Heart left ventricle (tissue), 16 donors: ENCODE measurements at regions not wholly inside any gene's neighbourhood (a gene's known extent, or its start where the extent isn't known, plus 50 kb on each side); places are given as distances from the start of the nearest gene placed in this dataset.

Experiments used
- ATAC-seq, 4 donors: fragments of 200-7000 bp; cut with Tn5 transposase; one replicate each; pipeline ENCODE4 v1.9.1; 2020 to 2022; ENCODE audit warnings: moderate library complexity in 4 of 4, mild to moderate bottlenecking in 3 of 4, moderate number of reproducible peaks in 1 of 4
- DNase-seq, 5 donors: peaks; one replicate each; pipeline ENCODE4 v3.0.0-alpha.2; 2020
- H3K27ac ChIP-seq, 12 donors: fragments of 200-600 bp; sonication (generic) in 4 of 12; one replicate each; pipeline versions ENCODE4 v1.5.0 to v1.8.0; 2016 to 2022; ENCODE audit warnings: mild to moderate bottlenecking in 2 of 12
- H3K27me3 ChIP-seq, 9 donors: fragments of 200-600 bp; sonication (generic) in 2 of 9; one replicate each; pipeline versions ENCODE4 v1.5.1 to v1.8.0; 2016 to 2022; ENCODE audit warnings: mild to moderate bottlenecking in 3 of 9
- H3K36me3 ChIP-seq, 9 donors: fragments of 200-600 bp; sonication (generic) in 2 of 9; one replicate each; pipeline versions ENCODE4 v1.5.0 to v1.8.0; 2018 to 2022; ENCODE audit warnings: mild to moderate bottlenecking in 2 of 9
- H3K4me1 ChIP-seq, 12 donors: fragments of 200-600 bp; sonication (generic) in 4 of 12; one replicate each; pipeline versions ENCODE4 v1.5.0 to v1.8.0; 2016 to 2022; ENCODE audit warnings: mild to moderate bottlenecking in 3 of 12
- H3K4me3 ChIP-seq, 12 donors: fragments of 200-600 bp; sonication (generic) in 4 of 12; one replicate each; pipeline versions ENCODE4 v1.5.0 to v1.8.0; 2017 to 2022; ENCODE audit warnings: mild to moderate bottlenecking in 9 of 12, moderate library complexity in 4 of 12
- H3K9me3 ChIP-seq, 12 donors: fragments of 200-600 bp; sonication (generic) in 4 of 12; one replicate each; pipeline versions ENCODE4 v1.5.0 to v1.8.0; 2016 to 2022; ENCODE audit warnings: mild to moderate bottlenecking in 1 of 12
- POLR2A ChIP-seq, 2 donors: fragments of 450-650 bp; IDR thresholded peaks; one replicate each; pipeline ENCODE4 v1.6.1; 2017; ENCODE audit warnings: antibody characterized with exemption in 2 of 2, mild to moderate bottlenecking in 2 of 2, moderate library complexity in 2 of 2
- WGBS, 4 donors: extraction: QIAGEN DNeasy Blood & Tissue Kit in 2 of 4; methylation state at CpG; one replicate each; pipeline versions ENCODE4 v1.1.5 to v1.1.7; 2013 to 2018; 5-methylcytosine and 5-hydroxymethylcytosine counted together
- intact Hi-C, 10 donors: fragments of 100-400 bp; cut with DNase I; formaldehyde crosslinking; loops; one replicate each; pipeline versions ENCODE4 v1.11.1 to v1.14.2; 2022
- TF ChIP-seq, protein P1 (sequence below), 12 donors: fragments of 200-600 bp; sonication (generic) in 4 of 12; IDR thresholded peaks; one replicate each; pipeline versions ENCODE4 v1.5.0 to v1.8.0; 2018 to 2022; ENCODE audit warnings: antibody characterized with exemption in 12 of 12, mild to moderate bottlenecking in 5 of 12
- donor health status: ischemic (EF 13 %, LVEDD 7.1; RV severe dilation, severe dysfunction).
- donor health status: healthy with polysubstance abuse.
- donor health status: DM: no; HTN: yes; CAD: no.
- donor health status: DM: no; HTN: no; CAD: no.
- donor health status: ischemic (EF 25% LVEDD 6.9; RV normal size, moderate dysfunction).
- donor health status: ischemic (EF 25% LVEDD 5.7; RV mildly dilated, moderate dysfunction).
- donor health status: healthy.
- donor health status: DM: yes; HTN: yes; CAD: no.
- donor health status: ischemic (EF 35%, LVEDD 5.7; RV mildly dilated, moderate dysfunction).
- donor health status: nonischemic (EF 11% LVEDD 7.7; RV severe dilation, severe dysfunction).
- donor health status: DM: yes; HTN: yes; CAD: no.
- donor health status: PGD.
- donor health status: ischemic (EF 29% LVEDD 5.4; RV normal size, mild dysfunction).
- donor health status: nonischemic (EF 23%, LVEDD 6.1; RV moderate dilation, normal function).

DNA sequence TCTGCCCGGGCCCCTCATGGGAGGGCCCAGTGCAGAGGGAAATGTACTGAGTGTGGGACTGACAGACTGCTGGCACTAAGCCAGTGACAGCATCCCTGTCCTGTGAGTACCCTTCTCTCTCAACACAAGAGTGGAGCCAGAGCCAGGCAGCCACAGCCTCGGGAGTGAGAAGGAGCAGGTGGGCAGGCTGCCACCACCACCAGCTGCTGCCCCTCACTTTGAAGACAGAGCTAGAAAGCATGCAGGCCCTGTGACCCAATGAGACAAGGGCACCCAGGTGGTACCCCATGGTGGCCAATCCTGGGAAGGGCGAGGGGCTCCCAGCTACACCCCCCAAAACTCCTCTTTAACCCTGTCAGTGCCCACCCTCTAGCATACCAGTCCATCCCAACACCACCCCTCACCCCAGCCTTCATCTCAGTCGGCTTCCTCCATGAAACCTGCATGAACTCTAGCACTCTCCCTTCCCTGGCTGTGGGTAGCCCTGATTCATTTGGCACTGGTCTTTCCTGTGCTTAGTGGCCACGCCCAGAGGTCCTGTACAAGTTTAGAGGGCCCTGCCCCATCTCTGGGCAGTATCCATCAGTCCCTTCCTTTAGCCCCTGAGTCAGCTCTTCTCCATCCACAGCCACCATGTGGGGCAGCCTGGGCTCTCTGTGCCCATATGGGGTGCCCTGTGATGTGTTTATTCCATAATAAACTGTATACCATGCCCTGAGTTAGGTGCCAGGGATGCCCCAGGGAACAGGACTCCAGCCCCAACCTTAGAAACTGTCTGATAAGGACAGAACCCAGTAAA, 207.0 kb upstream of the ZMIZ1 start:
- Histone ChIP-seq H3K27me3 (peaks cover 0 to 3% (median 0%) of the 10 kb centered on the region in 9 donors), H3K9me3 (no peaks in the 10 kb centered on the region), H3K4me3 (no peak overlapping the region), H3K4me1 (peaks cover 0 to 22% (median 2%) of the 10 kb centered on the region in 12 donors), H3K27ac (no peak overlapping the region), H3K36me3 (no peaks in the 10 kb centered on the region)
- TF ChIP-seq, protein P1, sequence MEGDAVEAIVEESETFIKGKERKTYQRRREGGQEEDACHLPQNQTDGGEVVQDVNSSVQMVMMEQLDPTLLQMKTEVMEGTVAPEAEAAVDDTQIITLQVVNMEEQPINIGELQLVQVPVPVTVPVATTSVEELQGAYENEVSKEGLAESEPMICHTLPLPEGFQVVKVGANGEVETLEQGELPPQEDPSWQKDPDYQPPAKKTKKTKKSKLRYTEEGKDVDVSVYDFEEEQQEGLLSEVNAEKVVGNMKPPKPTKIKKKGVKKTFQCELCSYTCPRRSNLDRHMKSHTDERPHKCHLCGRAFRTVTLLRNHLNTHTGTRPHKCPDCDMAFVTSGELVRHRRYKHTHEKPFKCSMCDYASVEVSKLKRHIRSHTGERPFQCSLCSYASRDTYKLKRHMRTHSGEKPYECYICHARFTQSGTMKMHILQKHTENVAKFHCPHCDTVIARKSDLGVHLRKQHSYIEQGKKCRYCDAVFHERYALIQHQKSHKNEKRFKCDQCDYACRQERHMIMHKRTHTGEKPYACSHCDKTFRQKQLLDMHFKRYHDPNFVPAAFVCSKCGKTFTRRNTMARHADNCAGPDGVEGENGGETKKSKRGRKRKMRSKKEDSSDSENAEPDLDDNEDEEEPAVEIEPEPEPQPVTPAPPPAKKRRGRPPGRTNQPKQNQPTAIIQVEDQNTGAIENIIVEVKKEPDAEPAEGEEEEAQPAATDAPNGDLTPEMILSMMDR (IDR thresholded peaks at IDR 0.05): no peak
- TF ChIP-seq POLR2A (IDR thresholded peaks at IDR 0.05): no peak
- WGBS, 4 donors: 64 to 87% (median 69%) methylated on average over 4 to 5 of the region's 5 CpGs
- DNase-seq (no peak), ATAC-seq (no peak)
- intact Hi-C loops: loop anchor here in 1 of 10 donors (10.0 kb wide), 1 partner anchor 193 kb away; no protein-coding TSS in a partner anchor

DNA sequence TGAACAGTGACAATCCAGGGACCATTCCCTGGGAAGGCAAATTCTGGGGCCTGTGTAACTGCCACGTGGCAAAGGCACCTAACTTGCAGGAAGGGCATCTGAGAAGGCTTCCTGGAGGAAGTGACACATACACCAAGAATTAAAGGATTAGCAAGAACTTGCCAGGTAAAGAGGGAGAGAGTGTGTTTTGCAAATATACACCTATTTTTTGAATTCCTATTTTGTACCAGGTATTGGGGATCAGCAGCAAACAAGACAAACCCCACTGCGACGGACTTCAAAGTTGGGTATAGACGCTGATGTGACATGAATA, 206.5 kb upstream of the ZMIZ1 start:
- 59 to 84% (median 71%) methylated on average over 4 of the region's 4 CpGs for WGBS, 4 donors
- ATAC-seq (no peak), DNase-seq (no peak)
- TF ChIP-seq, protein P1 (IDR thresholded peaks at IDR 0.05): no peak
- TF ChIP-seq POLR2A (IDR thresholded peaks at IDR 0.05): no peak
- intact Hi-C loops: loop anchor here in 1 of 10 donors (10.0 kb wide), 1 partner anchor 193 kb away; no protein-coding TSS in a partner anchor
- Histone ChIP-seq H3K4me1 (peaks cover 0 to 22% (median 0%) of the 10 kb centered on the region in 12 donors), H3K27ac (no peak overlapping the region), H3K9me3 (no peaks in the 10 kb centered on the region), H3K27me3 (peaks cover 0 to 3% (median 0%) of the 10 kb centered on the region in 9 donors), H3K4me3 (no peak overlapping the region), H3K36me3 (no peaks in the 10 kb centered on the region)

DNA sequence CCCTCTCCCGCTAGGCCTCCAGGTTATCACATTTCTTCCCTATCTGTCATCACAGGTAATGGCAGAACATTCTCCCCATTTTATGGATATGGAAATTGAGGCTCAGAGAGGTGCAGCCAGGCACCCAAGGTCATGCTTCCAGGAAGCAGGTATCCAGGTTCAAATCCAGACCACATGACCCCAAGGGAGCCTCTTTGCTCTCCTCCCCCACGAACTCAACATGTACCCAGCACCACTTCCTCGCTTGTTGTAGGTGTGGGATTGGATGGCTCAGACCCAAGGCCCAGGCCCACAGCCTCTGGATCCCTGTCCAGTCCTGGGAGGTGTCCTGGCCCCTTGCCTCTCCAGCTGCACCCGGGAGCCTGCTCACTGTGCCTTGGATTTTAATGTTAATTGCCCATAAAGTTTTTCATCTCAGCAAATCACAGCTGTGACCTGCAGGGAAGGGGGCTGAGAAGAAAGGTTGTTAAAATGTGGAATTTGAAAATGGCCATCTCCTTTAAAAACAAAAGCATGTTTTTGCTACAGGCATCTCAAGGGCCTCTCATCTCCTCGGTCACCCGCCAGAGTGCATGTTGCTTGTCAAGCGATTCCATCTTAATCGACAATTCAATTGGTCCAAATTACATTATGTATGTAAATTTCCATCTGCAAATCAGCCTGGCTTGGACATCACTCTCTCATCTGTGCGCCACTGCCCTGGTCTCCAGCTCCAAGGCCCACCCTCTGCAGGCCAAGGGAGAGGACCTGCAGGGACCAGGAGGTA, 205.4 kb upstream of the ZMIZ1 start:
- Histone ChIP-seq H3K9me3 (no peaks in the 10 kb centered on the region), H3K27me3 (peaks cover 0 to 3% (median 0%) of the 10 kb centered on the region in 9 donors), H3K4me1 (peaks cover 0 to 22% (median 0%) of the 10 kb centered on the region in 12 donors), H3K4me3 (no peak overlapping the region), H3K36me3 (no peaks in the 10 kb centered on the region), H3K27ac (no peak overlapping the region)
- intact Hi-C loops: loop anchor here in 1 of 10 donors (10.0 kb wide), 1 partner anchor 191 kb away; no protein-coding TSS in a partner anchor
- TF ChIP-seq, protein P1 (IDR thresholded peaks at IDR 0.05): no peak
- no peak for TF ChIP-seq POLR2A (IDR thresholded peaks at IDR 0.05)
- WGBS, 4 donors: 86 to 95% (median 89%) methylated on average over 9 of the region's 9 CpGs
- no peak for ATAC-seq
- DNase-seq: no peak

DNA sequence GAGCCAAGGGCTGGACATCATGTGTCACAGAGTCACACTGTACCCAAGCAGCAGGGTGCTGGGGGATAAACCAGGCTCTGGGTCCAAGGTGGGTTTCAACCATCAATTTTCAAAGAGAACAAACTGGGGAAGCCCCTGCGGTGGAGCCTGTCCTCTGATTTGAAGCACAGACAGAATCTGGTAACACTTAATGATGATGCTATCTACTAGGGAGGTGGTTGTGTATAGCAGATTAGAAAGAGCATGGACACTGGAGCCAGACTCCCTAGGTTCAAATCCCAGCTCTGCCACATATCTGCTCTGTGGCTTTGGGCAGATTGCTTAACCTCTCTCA, 204.9 kb upstream of the ZMIZ1 start:
- peaks cover 0 to 17% (median 0%) of the 10 kb centered on the region in 12 donors for H3K4me1 ChIP-seq
- H3K27ac ChIP-seq: no peak overlapping the region
- no peak overlapping the region for H3K4me3 ChIP-seq
- 100% methylated on average over 1 of the region's 1 CpG for WGBS, 4 donors
- H3K27me3 ChIP-seq: peaks cover 0 to 3% (median 0%) of the 10 kb centered on the region in 9 donors
- no peaks in the 10 kb centered on the region for H3K36me3 ChIP-seq
- intact Hi-C loops: loop anchor here in 1 of 10 donors (10.0 kb wide), 1 partner anchor 191 kb away; no protein-coding TSS in a partner anchor
- ATAC-seq: no peak
- no peak for DNase-seq
- TF ChIP-seq, protein P1 (IDR thresholded peaks at IDR 0.05): no peak
- no peak for TF ChIP-seq POLR2A (IDR thresholded peaks at IDR 0.05)
- H3K9me3 ChIP-seq: no peaks in the 10 kb centered on the region
